Neuron (in vitro differentiated cells): ENCODE measurements at regions not wholly inside any gene's neighbourhood (a gene's known extent, or its start where the extent isn't known, plus 50 kb on each side); places are given as distances from the start of the nearest gene placed in this dataset.

Experiments
- H2AFZ ChIP-seq: one replicate; pipeline ENCODE4 v1.6.1; 2013; ENCODE audit warnings: low read depth, mild to moderate bottlenecking, inconsistent platforms, low read length, moderate library complexity
- H3K27me3 ChIP-seq: one replicate; pipeline ENCODE4 v1.6.1; 2013; ENCODE audit warnings: low read length; ENCODE audit not compliant: insufficient read depth
- H3K36me3 ChIP-seq: one replicate; pipeline ENCODE4 v1.6.1; 2013; ENCODE audit warnings: low read length; ENCODE audit not compliant: insufficient read depth
- H3K4me1 ChIP-seq: one replicate; pipeline ENCODE4 v1.6.1; 2013; ENCODE audit warnings: low read length; ENCODE audit not compliant: insufficient read depth
- H3K4me3 ChIP-seq: 2 replicates; pipeline ENCODE4 v1.5.1; 2013; ENCODE audit warnings: mild to moderate bottlenecking, low read length, moderate library complexity
- H3K9me3 ChIP-seq: one replicate; pipeline ENCODE4 v1.6.1; 2013; ENCODE audit warnings: low read length

DNA sequence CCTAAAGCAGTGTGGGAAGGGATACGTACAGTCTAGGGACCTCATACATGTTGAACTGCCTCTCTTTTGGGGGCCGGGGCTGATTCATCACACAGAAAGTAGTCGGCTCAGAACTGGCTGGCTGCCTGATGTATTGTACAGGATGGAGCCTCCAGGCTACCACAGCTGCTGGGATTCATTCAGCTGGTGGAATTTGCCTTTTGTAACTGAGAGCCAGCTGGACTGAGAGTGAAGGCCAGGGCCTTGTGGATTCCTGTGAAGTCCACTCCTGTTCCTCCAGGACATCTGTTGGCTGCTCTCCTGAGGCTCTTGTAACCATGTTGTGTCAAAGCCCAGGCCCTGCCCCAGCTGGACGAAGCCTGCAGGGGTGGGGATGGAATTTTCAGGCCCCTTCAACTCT lies 116.3 kb upstream of the PRICKLE1 start:
- H2AFZ ChIP-seq, result no peak overlapping the region
- peaks cover 5% of the 10 kb centered on the region for H3K4me1 ChIP-seq
- no peaks in the 10 kb centered on the region for H3K36me3 ChIP-seq
- H3K27me3 ChIP-seq, result no peaks in the 10 kb centered on the region
- no peak overlapping the region for H3K4me3 ChIP-seq
- H3K9me3 ChIP-seq, result no peaks in the 10 kb centered on the region

GRCh38 chr12:42704810-42705401 lies 115.4 kb upstream of the PRICKLE1 start:
- Histone ChIP-seq H2AFZ (no peak overlapping the region), H3K27me3 (no peaks in the 10 kb centered on the region), H3K4me3 (no peak overlapping the region), H3K9me3 (no peaks in the 10 kb centered on the region), H3K4me1 (peaks cover 5% of the 10 kb centered on the region), H3K36me3 (no peaks in the 10 kb centered on the region)

- peaks cover 5% of the 10 kb centered on the region for H3K4me1 ChIP-seq
These were observed 114.8 kb upstream of the PRICKLE1 start for GRCh38 chr12:42704340-42704739.

DNA sequence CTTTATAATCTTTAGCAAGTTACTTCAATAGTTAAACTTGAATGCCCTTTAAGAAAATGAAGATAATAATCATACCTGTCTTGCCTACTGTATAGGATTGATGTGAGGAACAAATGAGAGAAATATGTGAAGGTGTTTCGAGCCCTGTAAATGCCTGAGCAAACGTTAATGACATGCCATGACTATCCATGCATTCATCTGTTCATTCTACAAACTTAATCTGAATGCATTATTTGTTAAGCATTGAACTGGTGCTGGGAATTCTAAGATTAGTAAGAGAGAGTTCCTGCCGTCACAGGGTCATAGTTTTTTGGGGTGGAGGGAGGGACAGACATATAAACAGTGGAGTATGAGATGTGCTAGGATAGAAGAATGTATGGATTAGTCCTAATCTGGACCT lies 111.5 kb upstream of the PRICKLE1 start:
- H3K4me3 ChIP-seq, result no peak overlapping the region
- H2AFZ ChIP-seq, result no peak overlapping the region
- H3K4me1 ChIP-seq, result peaks cover 5% of the 10 kb centered on the region

More at GRCh38 chr12:42704340-42704739, 114.8 kb upstream of the PRICKLE1 start:
- Histone ChIP-seq H3K36me3 (no peaks in the 10 kb centered on the region), H2AFZ (no peak overlapping the region), H3K27me3 (no peaks in the 10 kb centered on the region), H3K9me3 (no peaks in the 10 kb centered on the region), H3K4me3 (no peak overlapping the region)

GRCh38 chr12:42698213-42698612 lies 108.7 kb upstream of the PRICKLE1 start:
- H3K27me3 ChIP-seq, result no peaks in the 10 kb centered on the region
- H3K36me3 ChIP-seq, result no peaks in the 10 kb centered on the region
- no peak overlapping the region for H2AFZ ChIP-seq
- H3K4me3 ChIP-seq, result no peak overlapping the region
- no peaks in the 10 kb centered on the region for H3K9me3 ChIP-seq
- no peaks in the 10 kb centered on the region for H3K4me1 ChIP-seq

More for the DNA sequence above, 111.5 kb upstream of the PRICKLE1 start:
- H3K9me3 ChIP-seq, result no peaks in the 10 kb centered on the region
- H3K27me3 ChIP-seq, result no peaks in the 10 kb centered on the region
- no peaks in the 10 kb centered on the region for H3K36me3 ChIP-seq

- H3K9me3 ChIP-seq, result no peaks in the 10 kb centered on the region
- no peaks in the 10 kb centered on the region for H3K4me1 ChIP-seq
- no peaks in the 10 kb centered on the region for H3K27me3 ChIP-seq
- H3K4me3 ChIP-seq, result no peak overlapping the region
- no peaks in the 10 kb centered on the region for H3K36me3 ChIP-seq
- no peak overlapping the region for H2AFZ ChIP-seq
These were observed 107.0 kb upstream of the PRICKLE1 start for GRCh38 chr12:42696406-42697149.

DNA sequence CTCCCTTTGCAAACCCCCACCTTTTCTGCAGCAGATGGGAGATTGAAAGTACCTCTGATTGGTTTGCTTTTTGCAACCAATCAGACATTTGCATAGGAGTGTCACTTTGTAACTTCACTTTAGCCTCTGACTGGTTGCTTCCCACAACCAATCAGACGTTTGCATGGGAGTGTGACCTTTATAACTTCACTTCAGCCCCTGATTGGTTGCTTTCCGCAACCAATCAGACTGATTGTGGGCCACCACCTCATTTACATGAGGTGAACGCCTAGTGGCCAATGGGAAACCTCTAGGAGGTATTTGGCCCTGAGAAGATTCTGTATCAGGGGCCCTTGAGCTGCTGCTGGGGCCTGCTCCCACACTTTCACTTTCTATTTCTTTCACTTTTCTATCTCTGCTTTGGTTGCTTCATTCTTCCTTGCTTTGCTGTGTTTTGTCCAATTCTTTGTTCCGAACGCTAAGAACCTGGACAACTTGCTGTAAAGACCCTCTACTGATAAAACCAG lies 106.0 kb upstream of the PRICKLE1 start:
- Histone ChIP-seq H3K4me3 (no peak overlapping the region), H3K9me3 (no peaks in the 10 kb centered on the region), H3K27me3 (no peaks in the 10 kb centered on the region), H2AFZ (no peak overlapping the region), H3K36me3 (no peaks in the 10 kb centered on the region), H3K4me1 (no peaks in the 10 kb centered on the region)

DNA sequence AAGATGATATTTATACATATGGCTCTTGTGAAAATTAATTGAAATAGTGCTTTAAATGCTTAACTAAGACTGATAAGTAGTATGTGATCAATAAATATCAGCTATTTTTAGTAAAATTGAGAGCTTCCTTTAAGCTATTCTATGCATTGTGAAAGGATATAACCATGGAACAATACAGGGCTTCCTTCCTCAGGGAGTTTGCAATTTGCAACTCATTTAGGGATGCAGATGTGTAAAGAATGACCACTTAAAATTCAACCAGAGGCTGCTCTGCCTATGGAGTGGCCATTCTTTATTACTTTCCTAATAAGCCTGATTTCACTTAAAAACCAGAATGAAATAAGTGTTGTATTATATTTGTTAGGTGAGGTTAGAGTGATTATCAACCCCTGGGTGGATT lies 103.2 kb upstream of the PRICKLE1 start:
- no peak overlapping the region for H2AFZ ChIP-seq
- H3K4me1 ChIP-seq, result no peaks in the 10 kb centered on the region
- H3K9me3 ChIP-seq, result no peaks in the 10 kb centered on the region
- no peaks in the 10 kb centered on the region for H3K27me3 ChIP-seq
- H3K36me3 ChIP-seq, result no peaks in the 10 kb centered on the region
- no peak overlapping the region for H3K4me3 ChIP-seq

GRCh38 chr12:42691991-42692557 lies 102.5 kb upstream of the PRICKLE1 start:
- Histone ChIP-seq H3K36me3 (no peaks in the 10 kb centered on the region), H2AFZ (no peak overlapping the region), H3K4me3 (no peak overlapping the region)

GRCh38 chr12:42690264-42690663 lies 100.7 kb upstream of the PRICKLE1 start:
- no peak overlapping the region for H3K4me3 ChIP-seq
- H2AFZ ChIP-seq, result no peak overlapping the region
- no peaks in the 10 kb centered on the region for H3K9me3 ChIP-seq
- no peaks in the 10 kb centered on the region for H3K36me3 ChIP-seq
- H3K4me1 ChIP-seq, result no peaks in the 10 kb centered on the region
- H3K27me3 ChIP-seq, result no peaks in the 10 kb centered on the region

More at GRCh38 chr12:42691991-42692557, 102.5 kb upstream of the PRICKLE1 start:
- H3K4me1 ChIP-seq, result no peaks in the 10 kb centered on the region
- H3K27me3 ChIP-seq, result no peaks in the 10 kb centered on the region
- H3K9me3 ChIP-seq, result no peaks in the 10 kb centered on the region

DNA sequence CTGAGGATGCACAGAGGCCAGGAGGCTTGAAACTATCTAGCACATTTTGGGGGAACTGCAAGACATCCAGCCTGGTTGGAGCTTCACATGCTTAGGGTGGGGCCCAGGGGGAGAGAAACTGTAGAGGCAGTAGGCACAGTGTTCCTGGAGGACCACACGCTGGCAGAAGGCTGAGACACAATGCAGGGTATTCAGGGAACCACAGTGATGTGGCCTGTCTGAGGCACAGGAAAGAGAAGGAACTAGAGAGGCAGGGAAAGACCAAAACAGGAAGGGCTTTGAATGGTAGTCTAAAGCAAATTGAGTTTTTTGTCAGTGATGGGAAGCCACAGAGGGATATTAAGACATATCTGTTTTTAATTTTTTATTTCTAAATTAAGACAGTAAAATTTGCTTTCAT lies 100.2 kb upstream of the PRICKLE1 start:
- H3K27me3 ChIP-seq, result no peaks in the 10 kb centered on the region
- no peaks in the 10 kb centered on the region for H3K9me3 ChIP-seq
- no peak overlapping the region for H2AFZ ChIP-seq
- no peak overlapping the region for H3K4me3 ChIP-seq
- H3K4me1 ChIP-seq, result no peaks in the 10 kb centered on the region
- no peaks in the 10 kb centered on the region for H3K36me3 ChIP-seq

DNA sequence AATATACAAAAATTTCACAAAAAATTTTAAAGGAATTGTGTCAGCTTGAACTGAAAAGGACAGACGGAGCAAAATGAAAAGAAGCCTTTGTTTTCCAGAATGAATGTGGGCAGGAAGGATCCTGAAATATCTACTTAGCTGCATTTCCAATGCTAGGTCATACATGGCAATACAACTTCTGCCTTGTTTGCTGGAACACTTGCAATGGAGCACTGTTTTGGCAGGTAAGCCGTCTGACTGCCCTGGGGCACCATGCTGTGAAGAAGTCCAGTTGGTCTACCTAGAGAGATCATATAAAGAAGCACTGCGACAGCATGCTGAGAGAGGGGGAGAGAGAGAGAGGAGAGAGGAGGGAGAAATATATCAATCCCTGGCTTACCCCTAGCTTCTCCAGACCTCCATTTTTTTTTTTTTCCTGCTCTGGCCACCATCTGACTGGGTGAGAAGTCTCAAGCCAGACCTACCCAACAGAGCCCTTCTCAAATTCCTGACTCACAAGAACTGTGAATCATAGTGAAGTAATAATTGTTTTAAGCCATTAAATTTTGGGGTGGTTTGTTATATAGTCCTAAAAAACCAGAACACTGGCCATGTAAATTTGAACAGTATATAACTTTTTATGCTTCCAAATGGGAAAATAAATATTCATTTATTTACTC lies 97.1 kb upstream of the PRICKLE1 start:
- H3K4me3 ChIP-seq, result no peak overlapping the region
- H3K27me3 ChIP-seq, result no peaks in the 10 kb centered on the region
- no peaks in the 10 kb centered on the region for H3K36me3 ChIP-seq
- no peak overlapping the region for H2AFZ ChIP-seq
- H3K9me3 ChIP-seq, result no peaks in the 10 kb centered on the region
- no peaks in the 10 kb centered on the region for H3K4me1 ChIP-seq

DNA sequence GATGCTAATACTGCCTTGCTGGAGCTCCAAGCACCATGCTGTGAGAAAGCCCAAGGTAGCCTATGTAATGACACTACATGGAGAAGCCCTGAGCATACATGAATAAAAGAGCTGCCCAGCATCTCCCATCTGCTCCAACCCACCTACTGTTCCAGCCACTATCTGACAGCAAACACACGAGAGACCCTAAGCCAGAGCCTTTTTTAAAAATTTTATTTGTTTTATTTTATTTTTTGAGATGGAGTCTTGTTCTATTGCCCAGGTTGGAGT lies 95.2 kb upstream of the PRICKLE1 start:
- Histone ChIP-seq H2AFZ (no peak overlapping the region), H3K4me1 (peaks cover 1% of the 10 kb centered on the region), H3K9me3 (no peaks in the 10 kb centered on the region), H3K36me3 (no peaks in the 10 kb centered on the region), H3K4me3 (no peak overlapping the region), H3K27me3 (no peaks in the 10 kb centered on the region)
